DMS53 treated with DMSO at 0.1 percent for 48 hours (cell line): ENCODE measurements at regions not wholly inside any gene's neighbourhood (a gene's known extent, or its start where the extent isn't known, plus 50 kb on each side); places are given as distances from the start of the nearest gene placed in this dataset.

Experiments used
- DNase-seq: peaks from one replicate; lab custom pipeline; 2025; ENCODE audit not compliant: unreplicated experiment; lab: John Stamatoyannopoulos, UW

- DNase-seq, result no peak
These were observed 564.0 kb upstream of the POU3F3 start for GRCh38 chr2:104289651-104290565.

DNA sequence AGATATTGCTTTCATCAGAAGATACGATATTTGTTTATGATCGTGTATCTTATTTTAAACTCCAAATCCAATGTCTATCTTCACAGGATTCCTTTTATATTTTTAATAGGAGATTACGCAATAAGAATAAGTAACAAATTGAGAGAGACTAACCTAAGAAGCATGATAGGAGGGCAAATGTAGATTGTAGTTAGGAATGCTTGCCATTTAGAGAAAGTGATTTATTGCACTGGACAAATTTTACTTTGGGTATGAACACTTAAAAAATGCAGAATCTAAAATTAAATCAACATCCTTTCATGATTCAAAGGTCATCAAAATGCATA is 563.4 kb upstream of the POU3F3 start:
- DNase-seq, result no peak

DNA sequence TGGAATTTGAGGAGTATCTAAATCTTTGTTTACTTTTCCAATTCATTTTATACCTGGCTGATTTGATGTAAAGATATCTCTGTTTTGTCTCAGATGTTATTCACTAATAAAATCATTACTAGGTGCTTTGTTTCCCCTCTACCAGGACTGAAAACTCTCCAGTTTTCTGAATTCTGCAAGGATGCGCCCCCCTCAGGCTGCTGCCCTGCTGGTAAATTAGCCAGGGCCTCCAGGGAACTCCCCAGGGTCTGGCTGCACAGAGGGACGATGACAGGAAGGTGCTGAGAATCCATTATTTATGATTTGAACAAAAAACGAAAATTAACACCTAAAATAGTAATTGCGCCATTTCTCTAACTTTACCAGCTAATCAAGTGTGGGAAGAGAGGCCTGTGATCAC is 541.2 kb upstream of the POU3F3 start:
- no peak for DNase-seq

GRCh38 chr2:104318001-104318665 is 535.8 kb upstream of the POU3F3 start:
- no peak for DNase-seq

- no peak for DNase-seq
These were observed 532.7 kb upstream of the POU3F3 start for GRCh38 chr2:104321116-104321795.

DNA sequence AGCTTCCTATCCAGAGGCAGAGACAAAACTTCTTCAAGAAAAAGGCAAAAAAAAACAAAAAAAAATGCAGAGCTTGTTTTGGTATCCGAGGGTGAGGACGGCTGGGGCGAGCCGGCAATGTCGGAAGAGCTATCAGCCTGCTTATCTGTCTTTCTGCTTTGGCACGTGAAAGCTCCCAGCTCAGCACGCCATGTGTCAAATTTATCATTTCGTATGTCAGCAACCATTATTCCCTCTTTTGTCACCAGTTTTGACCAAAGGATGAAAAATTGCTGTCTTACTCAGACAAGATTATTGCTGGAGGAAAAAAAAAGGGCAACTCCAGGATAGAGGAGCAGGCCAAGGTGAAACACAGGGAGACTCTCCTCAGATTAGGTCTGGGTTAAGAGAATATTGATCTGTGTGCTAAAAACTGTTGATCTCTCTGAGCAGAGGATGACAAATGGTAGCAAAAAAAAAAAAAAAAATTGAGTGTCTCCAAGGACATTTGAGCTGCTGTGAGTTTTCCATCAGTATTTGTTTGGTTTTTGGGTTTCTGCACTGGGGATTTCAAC is 532.0 kb upstream of the POU3F3 start:
- no peak for DNase-seq

- DNase-seq, result no peak
These were observed 521.2 kb upstream of the POU3F3 start for GRCh38 chr2:104332731-104333130.

- no peak for DNase-seq
These were observed 516.0 kb upstream of the POU3F3 start for GRCh38 chr2:104337869-104338268.

DNA sequence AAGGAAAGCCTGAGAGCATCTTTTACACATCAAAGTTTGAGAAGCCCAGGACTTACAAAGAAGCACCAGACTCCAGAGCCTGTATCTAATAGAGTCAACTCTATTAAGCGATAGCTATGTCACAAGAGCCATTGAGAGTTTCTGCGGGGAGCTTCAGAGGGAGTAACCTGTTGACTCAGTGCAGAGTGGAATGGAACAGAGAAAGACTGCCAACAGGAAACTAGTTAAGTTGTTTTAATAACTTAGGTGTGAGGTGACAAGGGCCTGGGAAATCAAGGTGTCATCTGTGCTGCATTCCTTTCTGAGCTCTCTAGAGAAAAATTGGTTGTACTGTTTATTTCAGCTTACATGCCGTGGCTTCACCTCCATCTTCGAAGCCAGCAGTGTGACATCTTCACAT is 513.8 kb upstream of the POU3F3 start:
- no peak for DNase-seq

GRCh38 chr2:104340879-104341828 is 512.8 kb upstream of the POU3F3 start:
- no peak for DNase-seq

DNA sequence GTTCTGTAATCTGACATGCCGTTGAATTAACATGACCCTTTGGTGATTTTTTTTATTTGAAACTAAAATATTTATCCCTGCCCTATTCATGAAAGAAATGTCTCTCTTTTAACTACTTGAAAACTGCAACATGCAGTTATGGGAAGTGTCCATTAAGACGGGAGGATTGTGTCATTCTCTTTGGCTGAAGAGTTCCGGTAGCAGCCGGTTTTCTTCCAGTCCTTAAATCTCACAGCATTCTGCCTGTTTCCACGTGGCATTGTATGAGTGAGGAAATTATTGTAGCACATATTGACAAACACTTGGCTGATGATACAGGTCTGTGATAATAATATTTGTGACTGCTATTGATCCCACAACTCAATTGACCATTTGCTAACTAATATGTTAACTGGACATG is 509.6 kb upstream of the POU3F3 start:
- DNase-seq, result no peak

DNA sequence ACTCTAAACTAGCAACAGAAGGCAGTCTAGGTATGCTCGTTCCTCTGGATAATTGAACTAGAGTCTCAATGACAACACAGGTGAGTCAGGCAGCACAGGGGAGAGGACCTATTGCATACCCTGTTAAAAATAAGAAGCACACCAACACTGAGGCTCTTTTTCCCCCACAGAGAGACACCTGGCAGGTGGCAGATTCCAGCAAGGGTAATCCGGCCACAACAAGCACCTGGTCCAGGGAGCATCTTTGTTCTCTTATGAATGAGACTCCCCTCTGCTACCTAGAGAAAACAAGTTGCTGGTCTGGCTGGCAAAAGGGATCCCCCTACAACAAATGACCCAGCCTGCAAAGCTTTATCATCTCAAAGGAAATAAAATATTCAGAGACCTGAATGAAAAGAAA is 508.9 kb upstream of the POU3F3 start:
- no peak for DNase-seq

DNA sequence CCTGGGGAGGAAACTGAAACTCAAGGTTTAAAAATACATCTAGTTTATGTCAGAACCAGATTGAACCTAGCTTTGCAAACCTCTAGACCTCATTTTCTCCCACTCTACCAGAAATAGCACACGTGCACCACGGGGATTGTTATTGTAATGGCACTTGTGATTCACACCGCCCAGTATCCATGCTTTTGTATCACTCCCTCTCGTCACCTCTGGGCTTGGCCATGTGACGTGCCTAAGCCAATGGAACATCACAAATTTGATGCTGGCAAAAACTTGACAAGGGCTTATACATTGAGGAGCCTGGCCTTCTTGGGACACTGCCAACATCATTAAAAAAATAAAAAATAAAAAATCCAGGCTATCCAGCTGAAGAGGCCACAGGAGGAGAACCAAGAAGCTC is 495.8 kb upstream of the POU3F3 start:
- DNase-seq, result no peak

DNA sequence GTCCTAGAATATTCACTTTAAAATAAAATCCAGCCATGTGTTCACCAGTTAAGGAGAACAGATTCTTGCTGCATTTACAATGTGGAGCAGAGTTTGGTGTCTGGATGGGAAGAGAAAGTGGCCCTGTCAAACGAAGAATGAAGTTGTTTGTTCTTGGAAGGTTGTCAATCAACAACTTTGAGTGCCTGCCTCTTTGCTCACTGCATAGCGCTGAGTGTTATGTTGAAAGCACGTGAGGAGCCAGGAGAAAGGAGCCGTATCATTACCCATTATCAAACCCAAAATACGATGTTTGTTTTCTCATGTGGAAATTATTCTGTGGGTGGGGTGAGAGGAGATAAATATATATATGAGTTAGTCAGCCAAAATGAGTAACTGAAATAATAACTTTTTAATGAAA is 492.5 kb upstream of the POU3F3 start:
- no peak for DNase-seq

DNA sequence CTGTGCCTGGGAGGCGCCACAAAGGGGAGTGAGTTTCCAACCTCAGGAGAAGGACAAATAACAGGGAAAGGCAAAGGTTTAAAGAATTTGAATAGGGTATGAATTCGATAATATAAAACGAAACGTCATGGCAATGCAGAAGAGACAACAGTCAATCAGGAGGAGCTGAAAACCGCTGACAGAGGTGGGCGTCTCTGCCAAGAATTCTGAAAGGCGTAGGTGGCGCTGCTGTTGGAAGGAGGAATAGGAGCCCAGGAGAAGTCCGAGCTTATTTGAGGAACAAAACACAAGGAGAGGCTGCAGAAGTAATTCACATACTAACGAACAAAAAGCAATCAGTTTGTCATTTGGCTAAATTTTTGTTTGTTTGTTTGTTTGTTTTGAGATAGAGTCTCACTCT is 485.8 kb upstream of the POU3F3 start:
- no peak for DNase-seq

DNA sequence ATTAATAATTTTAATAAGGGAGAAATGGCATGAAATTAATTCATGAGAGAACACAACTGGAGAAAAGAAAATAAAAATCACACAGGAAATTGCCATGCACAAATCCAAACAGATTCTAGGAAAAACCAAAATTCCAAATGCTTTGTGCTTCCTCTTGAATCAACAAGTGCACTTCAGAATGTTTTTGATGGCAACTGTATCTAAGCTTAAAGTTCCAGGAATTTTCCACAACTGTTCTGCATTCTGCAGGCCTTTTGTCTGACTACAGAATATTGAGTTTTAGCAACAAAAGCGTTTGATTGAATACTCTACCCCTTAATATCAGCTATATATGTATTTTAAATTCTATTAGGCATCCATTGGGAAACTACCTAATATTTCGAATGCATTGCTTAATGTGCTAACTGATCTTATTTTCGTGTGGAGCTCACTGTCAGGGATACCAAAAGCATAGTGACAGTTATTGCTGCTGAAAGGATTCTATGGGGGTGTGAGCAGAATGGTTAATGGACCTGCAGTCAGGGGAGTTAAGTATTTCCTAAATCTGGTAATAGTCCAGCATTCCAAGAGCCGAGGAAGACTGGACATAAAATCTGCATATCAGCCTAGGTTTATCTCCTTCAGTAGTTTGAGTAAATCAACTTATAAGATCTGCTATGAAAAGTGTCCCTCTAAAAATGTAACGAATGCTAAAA is 482.7 kb upstream of the POU3F3 start:
- DNase-seq, result no peak

GRCh38 chr2:104375206-104375605 is 478.7 kb upstream of the POU3F3 start:
- DNase-seq, result peak; percentile 91

GRCh38 chr2:104378853-104379374 is 475.0 kb upstream of the POU3F3 start:
- DNase-seq, result peak; percentile 16

DNA sequence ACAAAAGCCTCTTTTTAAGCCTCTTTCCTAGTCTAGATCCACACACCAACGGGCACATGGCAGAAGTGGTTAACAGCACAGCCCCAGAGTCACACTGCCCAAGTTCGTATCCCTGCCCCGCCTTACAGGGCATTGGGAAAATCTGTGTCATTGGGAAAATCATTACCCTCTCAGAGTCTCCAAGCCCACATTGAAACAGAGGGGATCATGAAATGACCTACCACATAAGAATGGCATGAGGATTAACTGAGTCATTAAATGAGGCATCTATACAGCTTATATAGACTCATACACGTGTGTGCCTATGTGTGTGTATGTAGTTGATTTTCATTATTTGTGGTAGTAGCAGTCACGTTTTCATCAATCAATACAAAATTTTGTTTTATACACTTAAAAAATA is 469.0 kb upstream of the POU3F3 start:
- no peak for DNase-seq

DNA sequence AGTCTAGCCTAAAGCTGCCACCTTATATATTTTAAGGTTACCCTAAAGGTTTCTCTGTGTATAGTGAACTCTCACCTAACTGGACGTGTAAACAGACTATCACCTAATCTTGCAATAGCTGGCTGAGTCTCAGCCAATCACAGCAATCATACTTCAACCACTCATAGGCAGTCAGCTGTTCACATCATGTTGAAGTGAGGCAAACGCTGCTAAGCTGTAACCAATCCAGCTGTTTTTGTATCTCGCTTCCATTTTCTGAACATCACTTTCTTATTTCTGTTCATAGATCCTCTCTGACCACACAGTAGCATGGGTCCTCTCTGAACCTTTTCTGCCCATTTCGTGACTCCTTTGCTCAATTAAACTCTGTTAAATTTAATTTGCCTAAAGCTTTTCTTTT is 468.2 kb upstream of the POU3F3 start:
- no peak for DNase-seq
